ENCODE measurements at regions not wholly inside any gene's neighbourhood (a gene's known extent, or its start where the extent isn't known, plus 50 kb on each side); places are given as distances from the start of the nearest gene placed in this dataset.

GRCh38 chr17:77601054-77601979, 357.2 kb upstream of the TNRC6C start:
- TF ChIP-seq CTCF (IDR thresholded peaks at IDR 0.05) = no peak
- no peak for TF ChIP-seq POLR2A (IDR thresholded peaks at IDR 0.05; ENCODE audit: low read depth)
